Coronary artery (tissue), 2 donors: ENCODE measurements at regions not wholly inside any gene's neighbourhood (a gene's known extent, or its start where the extent isn't known, plus 50 kb on each side); places are given as distances from the start of the nearest gene placed in this dataset.

Source experiments
- DNase-seq: peaks from one replicate; pipeline ENCODE4 v3.0.0-alpha.2; 2017; ENCODE audit warnings: low spot score
- H3K27ac ChIP-seq, 2 donors: fragments of 200-600 bp; sonication (generic); one replicate each; pipeline ENCODE4 v1.5.1; 2016 to 2019
- H3K4me3 ChIP-seq: fragments of 200-600 bp; sonication (generic); 2 replicates; pipeline ENCODE4 v1.5.1; 2016; ENCODE audit warnings: mild to moderate bottlenecking, moderate library complexity
- TF ChIP-seq, protein P1 (sequence below): fragments of 200-600 bp; sonication (generic); IDR thresholded peaks from one replicate; pipeline ENCODE4 v1.5.1; 2019; ENCODE audit warnings: antibody characterized with exemption

DNA sequence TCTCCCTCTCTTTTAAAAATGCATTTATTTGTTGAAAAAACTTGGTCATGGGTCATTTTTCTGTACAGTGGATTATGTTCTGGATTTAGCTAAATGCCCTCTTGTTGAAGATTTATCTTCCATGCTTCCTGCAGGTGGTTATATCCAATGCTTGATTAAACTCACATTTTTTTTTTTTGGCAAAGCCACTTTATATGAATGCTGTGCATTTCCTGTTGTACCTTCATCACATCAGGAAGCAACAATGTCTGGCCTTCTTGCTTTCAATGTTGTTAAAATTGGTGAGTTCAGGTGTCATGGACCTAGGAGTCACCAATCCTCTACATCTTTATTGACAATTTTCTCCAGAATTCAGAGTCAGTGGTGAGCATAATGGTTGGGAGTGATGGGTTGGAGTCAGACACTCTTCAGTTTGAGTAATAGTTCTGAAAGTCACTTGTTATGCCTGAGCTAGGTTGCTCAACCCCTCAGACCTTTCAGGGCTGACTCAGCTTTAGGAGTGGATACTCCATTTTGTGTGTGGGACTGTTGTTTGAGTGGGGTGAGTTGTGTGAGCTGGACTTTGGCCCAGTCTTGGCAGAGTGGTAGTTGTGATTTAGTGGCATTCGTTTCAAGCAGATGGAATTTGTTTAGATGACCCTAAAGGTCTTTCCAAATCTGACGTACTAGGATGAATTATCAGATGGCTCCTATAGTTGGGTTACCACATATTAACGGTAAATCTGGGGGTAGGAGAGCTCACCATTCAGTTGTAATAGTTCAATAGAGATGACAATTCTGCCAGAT lies 213.5 kb upstream of the ZNF32 start:
- Histone ChIP-seq H3K4me3 (no peak overlapping the region), H3K27ac (peak overlapping the region; percentile 50 to 90)
- TF ChIP-seq, protein P1, sequence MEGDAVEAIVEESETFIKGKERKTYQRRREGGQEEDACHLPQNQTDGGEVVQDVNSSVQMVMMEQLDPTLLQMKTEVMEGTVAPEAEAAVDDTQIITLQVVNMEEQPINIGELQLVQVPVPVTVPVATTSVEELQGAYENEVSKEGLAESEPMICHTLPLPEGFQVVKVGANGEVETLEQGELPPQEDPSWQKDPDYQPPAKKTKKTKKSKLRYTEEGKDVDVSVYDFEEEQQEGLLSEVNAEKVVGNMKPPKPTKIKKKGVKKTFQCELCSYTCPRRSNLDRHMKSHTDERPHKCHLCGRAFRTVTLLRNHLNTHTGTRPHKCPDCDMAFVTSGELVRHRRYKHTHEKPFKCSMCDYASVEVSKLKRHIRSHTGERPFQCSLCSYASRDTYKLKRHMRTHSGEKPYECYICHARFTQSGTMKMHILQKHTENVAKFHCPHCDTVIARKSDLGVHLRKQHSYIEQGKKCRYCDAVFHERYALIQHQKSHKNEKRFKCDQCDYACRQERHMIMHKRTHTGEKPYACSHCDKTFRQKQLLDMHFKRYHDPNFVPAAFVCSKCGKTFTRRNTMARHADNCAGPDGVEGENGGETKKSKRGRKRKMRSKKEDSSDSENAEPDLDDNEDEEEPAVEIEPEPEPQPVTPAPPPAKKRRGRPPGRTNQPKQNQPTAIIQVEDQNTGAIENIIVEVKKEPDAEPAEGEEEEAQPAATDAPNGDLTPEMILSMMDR = no peak
- peak; percentile 76 for DNase-seq

DNA sequence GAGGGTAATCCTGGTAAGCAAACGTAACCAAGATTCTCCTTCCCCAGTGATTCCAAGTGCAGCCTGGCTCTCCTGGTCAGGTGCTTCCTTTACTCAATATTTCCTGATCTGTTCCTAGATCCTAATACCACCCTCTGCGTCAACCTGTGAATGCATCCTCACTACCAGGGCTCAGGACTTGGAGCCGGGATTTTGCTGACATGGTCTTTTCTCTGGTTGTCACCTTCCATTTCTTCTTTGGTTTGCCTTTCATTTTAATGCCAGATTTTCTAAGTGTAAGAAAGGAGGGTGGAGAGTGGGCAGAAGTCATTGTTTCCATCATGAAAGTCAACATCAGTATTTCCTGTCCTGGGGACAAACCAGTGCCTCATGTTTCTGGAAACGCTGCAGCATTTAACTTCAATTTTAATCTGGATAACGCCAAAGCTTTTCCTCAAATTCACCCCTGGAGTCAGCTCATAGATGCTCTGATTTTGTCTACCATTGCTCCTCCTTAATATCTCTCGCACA lies 210.4 kb upstream of the ZNF32 start:
- Histone ChIP-seq H3K4me3 (no peak overlapping the region), H3K27ac (no peak overlapping the region)
- DNase-seq = peak; percentile 36
- TF ChIP-seq, protein P1 = no peak

DNA sequence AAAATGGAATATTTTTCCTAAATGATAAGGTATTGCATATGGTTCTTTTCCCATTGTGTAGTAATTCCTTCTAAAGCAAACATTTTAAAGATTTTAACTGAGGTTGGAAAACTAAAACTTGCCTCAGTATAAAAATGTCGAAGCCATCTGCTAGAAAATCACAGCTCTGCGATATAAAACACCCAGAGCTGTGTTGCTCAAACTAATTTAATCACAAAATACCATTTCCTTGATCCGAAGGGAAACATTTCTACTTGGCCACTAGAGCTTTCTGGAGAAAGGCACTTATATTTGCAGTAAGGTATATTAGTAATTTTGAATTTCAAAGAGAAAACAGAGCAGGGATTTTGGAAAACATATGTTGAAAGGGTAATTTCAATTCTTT lies 209.2 kb upstream of the ZNF32 start:
- DNase-seq = no peak
- Histone ChIP-seq H3K4me3 (no peak overlapping the region), H3K27ac (no peak overlapping the region)
- TF ChIP-seq, protein P1 = no peak

DNA sequence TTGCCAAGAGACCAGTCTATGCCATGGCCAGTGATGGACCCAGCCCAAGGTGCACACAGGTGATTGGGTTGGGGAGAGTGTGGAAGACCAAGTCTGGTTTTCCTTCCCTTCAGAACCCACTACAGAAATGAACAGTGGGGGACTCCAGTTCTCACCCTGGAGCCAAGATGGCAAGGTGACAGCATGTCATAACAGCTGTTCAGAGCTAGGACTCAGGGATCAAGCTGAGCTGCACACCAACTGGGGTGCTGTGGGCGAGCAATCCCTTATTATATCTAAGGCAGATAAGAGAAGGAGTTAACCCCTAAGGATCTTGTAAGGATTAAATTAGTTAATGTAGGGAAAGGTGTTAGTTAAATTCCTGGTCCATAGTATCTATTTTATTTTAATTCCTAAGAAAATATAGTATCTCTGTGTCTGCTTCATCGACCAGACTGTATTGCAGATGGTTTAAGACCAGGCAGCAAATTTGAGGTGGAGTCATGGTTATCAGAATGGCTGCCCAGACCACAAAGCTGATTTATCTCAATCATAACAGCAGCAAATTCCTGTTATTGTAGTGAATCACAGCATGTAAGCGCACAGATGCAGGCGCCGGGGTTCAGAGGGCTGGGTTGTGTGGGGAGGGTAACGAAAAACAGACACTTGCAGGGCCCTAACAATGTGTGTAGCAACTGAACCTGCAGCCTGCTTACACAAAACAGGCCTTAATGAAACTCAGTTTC lies 208.7 kb upstream of the ZNF32 start:
- DNase-seq = peak; percentile 50

DNA sequence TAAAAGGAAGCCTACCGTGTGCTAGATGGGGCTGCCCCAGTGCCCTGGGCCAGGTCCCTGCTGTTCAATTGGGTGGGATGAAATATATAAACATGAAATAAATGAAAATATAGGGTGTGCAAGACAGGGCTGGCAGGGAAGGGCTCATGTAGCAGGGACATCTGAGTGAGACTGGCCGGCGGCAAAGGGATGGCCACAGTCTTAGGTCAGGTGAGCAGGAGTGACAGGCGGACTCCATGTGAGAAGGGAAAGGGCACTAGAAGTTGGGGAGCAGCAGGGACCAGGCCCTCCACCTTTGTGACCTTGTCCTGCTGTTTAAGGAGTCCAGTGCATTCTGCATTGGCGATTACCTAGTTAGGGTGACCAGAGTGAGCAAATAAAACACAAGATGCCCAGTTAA lies 207.6 kb upstream of the ZNF32 start:
- H3K4me3 ChIP-seq = no peak overlapping the region
- no peak overlapping the region for H3K27ac ChIP-seq
- TF ChIP-seq, protein P1 = no peak
- no peak for DNase-seq

More for the DNA sequence above, 208.7 kb upstream of the ZNF32 start:
- Histone ChIP-seq H3K4me3 (no peak overlapping the region), H3K27ac (peak overlapping the region in 1 of 2 donors; percentile 12)
- TF ChIP-seq, protein P1 = no peak

DNA sequence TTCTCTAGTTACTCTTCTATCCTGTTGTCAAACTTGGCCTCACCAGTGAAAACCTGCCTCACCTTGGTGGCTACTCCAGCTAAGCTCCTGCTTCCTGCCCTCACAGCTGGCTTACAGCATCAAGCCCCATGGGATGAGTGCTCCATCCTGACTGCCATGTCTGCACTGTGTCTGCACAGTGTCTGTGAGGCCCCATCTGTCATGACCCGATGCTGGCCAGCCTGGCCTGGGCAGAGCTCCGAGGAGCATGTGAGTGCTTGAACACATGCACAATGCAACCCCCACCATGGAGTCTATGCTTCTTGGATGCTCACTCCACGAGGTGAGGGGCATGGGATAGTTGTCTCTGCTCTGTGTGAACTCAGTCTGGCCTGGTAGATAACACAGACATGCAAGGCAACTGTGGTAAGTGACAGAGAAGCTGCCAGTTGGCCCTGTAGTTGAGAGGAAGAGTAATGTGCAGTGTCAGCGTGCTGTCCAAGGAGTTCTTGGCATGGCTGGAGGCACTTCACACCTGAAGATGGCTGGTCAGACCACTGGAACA lies 207.1 kb upstream of the ZNF32 start:
- Histone ChIP-seq H3K4me3 (no peak overlapping the region), H3K27ac (no peak overlapping the region)
- DNase-seq = peak; percentile 43
- TF ChIP-seq, protein P1 = no peak
